Liver (tissue), 8 donors: ENCODE measurements at regions not wholly inside any gene's neighbourhood (a gene's known extent, or its start where the extent isn't known, plus 50 kb on each side); places are given as distances from the start of the nearest gene placed in this dataset.

Source experiments
- DNase-seq: peaks from one replicate; pipeline ENCODE4 v3.0.0-alpha.2; 2017; ENCODE audit warnings: low spot score
- H3K27ac ChIP-seq, 2 donors: one replicate each; pipeline ENCODE4 v1.7.0; 2013; ENCODE audit warnings: inconsistent platforms in 2 of 2, low read length in 2 of 2, control low read depth in 1 of 2, low read depth in 1 of 2, mild to moderate bottlenecking in 1 of 2
- H3K27me3 ChIP-seq, 4 donors: one replicate each; pipeline versions ENCODE4 v1.6.1 to v1.7.0; 2013; ENCODE audit warnings: low read length in 3 of 4, inconsistent platforms in 1 of 4, mild to moderate bottlenecking in 1 of 4, moderate library complexity in 1 of 4; ENCODE audit not compliant: control insufficient read depth in 4 of 4, insufficient read depth in 4 of 4
- H3K36me3 ChIP-seq, 4 donors: one replicate each; pipeline versions ENCODE4 v1.6.1 to v1.7.0; 2013; ENCODE audit warnings: low read length in 3 of 4, mild to moderate bottlenecking in 3 of 4, low read depth in 1 of 4, moderate library complexity in 1 of 4; ENCODE audit not compliant: control insufficient read depth in 4 of 4, insufficient read depth in 3 of 4
- H3K4me1 ChIP-seq, 4 donors: one replicate each; pipeline versions ENCODE4 v1.6.1 to v1.7.0; 2013; ENCODE audit warnings: low read length in 3 of 4, mild to moderate bottlenecking in 3 of 4, moderate library complexity in 1 of 4; ENCODE audit not compliant: control insufficient read depth in 4 of 4, insufficient read depth in 4 of 4
- H3K4me3 ChIP-seq, 3 donors: one replicate each; pipeline versions ENCODE4 v1.6.1 to v1.7.0; 2013; ENCODE audit warnings: low read length in 3 of 3, control low read depth in 1 of 3, low read depth in 1 of 3, mild to moderate bottlenecking in 1 of 3
- H3K9ac ChIP-seq, 2 donors: one replicate each; pipeline ENCODE4 v1.7.0; 2013; ENCODE audit warnings: low read length in 2 of 2, mild to moderate bottlenecking in 2 of 2, moderate library complexity in 2 of 2, control low read depth in 1 of 2, low read depth in 1 of 2
- H3K9me3 ChIP-seq, 4 donors: one replicate each; pipeline versions ENCODE4 v1.6.1 to v1.7.0; 2013; ENCODE audit warnings: low read length in 3 of 4; ENCODE audit not compliant: control insufficient read depth in 4 of 4
- CTCF ChIP-seq: fragments of 150-350 bp; IDR thresholded peaks from 2 replicates; pipeline ENCODE4 v1.5.1; 2017; ENCODE audit warnings: improper control_type of control experiment, low read depth, low read length; ENCODE audit not compliant: missing input control
- EGR1 ChIP-seq, 2 donors: IDR thresholded peaks; 2 replicates each; pipeline ENCODE4 v1.6.1; 2016 to 2018; ENCODE audit warnings: antibody characterized with exemption in 2 of 2, low read depth in 2 of 2
- FOXA1 ChIP-seq: IDR thresholded peaks from 2 replicates; pipeline ENCODE4 v1.6.1; 2016; ENCODE audit warnings: antibody characterized with exemption
- FOXA2 ChIP-seq: IDR thresholded peaks from 2 replicates; pipeline ENCODE4 v1.6.1; 2016; ENCODE audit warnings: antibody characterized with exemption
- GABPA ChIP-seq, 2 donors: IDR thresholded peaks in 1 of 2; conservative IDR thresholded peaks in 1 of 2; 2 replicates each; pipeline ENCODE4 v1.6.1; 2016; ENCODE audit warnings: antibody characterized with exemption in 2 of 2, mild to moderate bottlenecking in 1 of 2, moderate library complexity in 1 of 2
- HNF4A ChIP-seq, 2 donors: conservative IDR thresholded peaks; 2 replicates each; pipeline ENCODE4 v1.6.1; 2016; ENCODE audit warnings: antibody characterized with exemption in 2 of 2, mild to moderate bottlenecking in 2 of 2
- HNF4G ChIP-seq: IDR thresholded peaks from 2 replicates; pipeline ENCODE4 v1.6.1; 2016; ENCODE audit warnings: antibody characterized with exemption
- NR2F2 ChIP-seq: IDR thresholded peaks from 2 replicates; pipeline ENCODE4 v1.6.1; 2016; ENCODE audit warnings: antibody characterized with exemption
- REST ChIP-seq: IDR thresholded peaks from 2 replicates; pipeline ENCODE4 v1.6.1; 2016; ENCODE audit warnings: antibody characterized with exemption, mild to moderate bottlenecking
- RXRA ChIP-seq, 2 donors: IDR thresholded peaks; 2 replicates each; pipeline ENCODE4 v1.6.1; 2017 to 2018; ENCODE audit warnings: antibody characterized with exemption in 2 of 2, mild to moderate bottlenecking in 1 of 2
- TAF1 ChIP-seq: conservative IDR thresholded peaks from 2 replicates; pipeline ENCODE4 v1.6.1; 2016; ENCODE audit warnings: antibody characterized with exemption, mild to moderate bottlenecking
- YY1 ChIP-seq: IDR thresholded peaks from 2 replicates; pipeline ENCODE4 v1.6.1; 2016; ENCODE audit warnings: antibody characterized with exemption, mild to moderate bottlenecking
- ZBTB33 ChIP-seq: IDR thresholded peaks from 2 replicates; pipeline ENCODE4 v1.6.1; 2016; ENCODE audit warnings: antibody characterized with exemption
- WGBS: extraction: QIAGEN DNeasy Blood & Tissue Kit; methylation state at CpG from one replicate; pipeline ENCODE4 v1.1.7; 2013; 5-methylcytosine and 5-hydroxymethylcytosine counted together
- donor health status: healthy.
- donor health status: healthy.
- donor health status: healthy.
- donor health status: healthy.
- donor health status: healthy.

- H3K9me3 ChIP-seq, result no peaks in the 10 kb centered on the region
- TF ChIP-seq EGR1 (IDR thresholded peaks at IDR 0.05; ENCODE audit: low read depth in 2 of 2) (no peak), REST (no peak), HNF4G (no peak), NR2F2 (no peak), FOXA2 (no peak), HNF4A (conservative IDR thresholded peaks at IDR 0.05) (no peak)
- H3K36me3 ChIP-seq, result no peaks in the 10 kb centered on the region
- H3K27ac ChIP-seq, result no peak overlapping the region
- H3K9ac ChIP-seq, result no peak overlapping the region
- H3K4me3 ChIP-seq, result no peak overlapping the region
- no peak for DNase-seq
- no peaks in the 10 kb centered on the region for H3K4me1 ChIP-seq
- H3K27me3 ChIP-seq, result no peaks in the 10 kb centered on the region
- 88% methylated on average over 2 of the region's 2 CpGs for WGBS
Observed at GRCh38 chr2:192373754-192374153, 179.0 kb upstream of the TMEFF2 start.

GRCh38 chr2:192373221-192373620, 178.5 kb upstream of the TMEFF2 start:
- Histone ChIP-seq H3K27ac (no peak overlapping the region), H3K4me3 (no peak overlapping the region), H3K9me3 (no peaks in the 10 kb centered on the region), H3K4me1 (no peaks in the 10 kb centered on the region), H3K27me3 (no peaks in the 10 kb centered on the region), H3K36me3 (no peaks in the 10 kb centered on the region), H3K9ac (no peak overlapping the region)
- no peak for DNase-seq
- TF ChIP-seq HNF4G (no peak), YY1 (no peak), ZBTB33 (no peak), EGR1 (IDR thresholded peaks at IDR 0.05; ENCODE audit: low read depth in 2 of 2) (no peak), TAF1 (no peak), REST (no peak), RXRA (IDR thresholded peaks at IDR 0.05) (no peak), FOXA2 (no peak), CTCF (no peak), GABPA (IDR thresholded peaks at IDR 0.05 in 1 of 2, conservative IDR thresholded peaks at IDR 0.05 in 1 of 2) (no peak), FOXA1 (no peak)
- 76% methylated on average over 6 of the region's 6 CpGs for WGBS
